ENCODE measurements at regions not wholly inside any gene's neighbourhood (a gene's known extent, or its start where the extent isn't known, plus 50 kb on each side); places are given as distances from the start of the nearest gene placed in this dataset.

- H3K4me3 ChIP-seq (replicated peaks in 1 of 3): no peak overlapping the region
- DNase-seq: no peak
- WGBS, 2 donors: 89 to 90% methylated on average over 4 of the region's 4 CpGs
- H3K27me3 ChIP-seq: no peaks in the 10 kb centered on the region
- no peaks in the 10 kb centered on the region for H3K9me3 ChIP-seq
- TF ChIP-seq, protein P1, sequence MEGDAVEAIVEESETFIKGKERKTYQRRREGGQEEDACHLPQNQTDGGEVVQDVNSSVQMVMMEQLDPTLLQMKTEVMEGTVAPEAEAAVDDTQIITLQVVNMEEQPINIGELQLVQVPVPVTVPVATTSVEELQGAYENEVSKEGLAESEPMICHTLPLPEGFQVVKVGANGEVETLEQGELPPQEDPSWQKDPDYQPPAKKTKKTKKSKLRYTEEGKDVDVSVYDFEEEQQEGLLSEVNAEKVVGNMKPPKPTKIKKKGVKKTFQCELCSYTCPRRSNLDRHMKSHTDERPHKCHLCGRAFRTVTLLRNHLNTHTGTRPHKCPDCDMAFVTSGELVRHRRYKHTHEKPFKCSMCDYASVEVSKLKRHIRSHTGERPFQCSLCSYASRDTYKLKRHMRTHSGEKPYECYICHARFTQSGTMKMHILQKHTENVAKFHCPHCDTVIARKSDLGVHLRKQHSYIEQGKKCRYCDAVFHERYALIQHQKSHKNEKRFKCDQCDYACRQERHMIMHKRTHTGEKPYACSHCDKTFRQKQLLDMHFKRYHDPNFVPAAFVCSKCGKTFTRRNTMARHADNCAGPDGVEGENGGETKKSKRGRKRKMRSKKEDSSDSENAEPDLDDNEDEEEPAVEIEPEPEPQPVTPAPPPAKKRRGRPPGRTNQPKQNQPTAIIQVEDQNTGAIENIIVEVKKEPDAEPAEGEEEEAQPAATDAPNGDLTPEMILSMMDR (IDR thresholded peaks at IDR 0.05): no peak
- TF ChIP-seq POLR2A (IDR thresholded peaks at IDR 0.05): no peak
- H3K4me1 ChIP-seq: no peaks in the 10 kb centered on the region
- intact Hi-C loops (cut with DNase I): no loop called here
- H3K36me3 ChIP-seq: no peaks in the 10 kb centered on the region
- no peak overlapping the region for H3K27ac ChIP-seq
Observed at GRCh38 chr2:41445865-41446264, 602.0 kb upstream of the PKDCC start.

- WGBS, 2 donors: 85 to 91% methylated on average over 1 of the region's 1 CpG
- no peak overlapping the region for H3K4me3 ChIP-seq (replicated peaks in 1 of 3)
- no peak for TF ChIP-seq POLR2A (IDR thresholded peaks at IDR 0.05)
- TF ChIP-seq, protein P1 (IDR thresholded peaks at IDR 0.05): no peak
Observed at GRCh38 chr2:41446266-41446665, 601.6 kb upstream of the PKDCC start.

DNA sequence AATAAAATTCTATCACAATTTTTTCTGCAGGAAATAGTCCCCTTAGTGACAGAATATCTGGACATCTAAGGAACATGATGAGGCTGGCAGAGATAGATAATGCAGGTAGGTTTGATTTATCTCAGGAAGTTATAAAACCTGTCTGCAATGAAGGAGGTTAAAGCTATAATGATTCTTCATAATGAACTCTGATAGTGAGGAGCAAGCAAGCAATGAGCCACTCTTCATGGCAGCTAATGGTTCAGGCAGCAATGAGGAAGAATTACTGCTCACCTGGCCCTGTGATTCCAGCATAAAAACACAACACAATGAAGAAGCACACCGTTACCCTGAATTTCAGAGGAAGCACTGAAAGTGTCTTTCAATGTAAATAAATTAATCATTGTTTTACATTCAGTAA, 599.6 kb upstream of the PKDCC start:
- TF ChIP-seq, protein P1 (IDR thresholded peaks at IDR 0.05): no peak
- no peak for TF ChIP-seq POLR2A (IDR thresholded peaks at IDR 0.05)

More at GRCh38 chr2:41446266-41446665, 601.6 kb upstream of the PKDCC start:
- H3K4me1 ChIP-seq: no peaks in the 10 kb centered on the region
- no peak overlapping the region for H3K27ac ChIP-seq
- H3K9me3 ChIP-seq: no peaks in the 10 kb centered on the region
- no peaks in the 10 kb centered on the region for H3K27me3 ChIP-seq
- H3K36me3 ChIP-seq: no peaks in the 10 kb centered on the region
- intact Hi-C loops (cut with DNase I): no loop called here
- DNase-seq: no peak

DNA sequence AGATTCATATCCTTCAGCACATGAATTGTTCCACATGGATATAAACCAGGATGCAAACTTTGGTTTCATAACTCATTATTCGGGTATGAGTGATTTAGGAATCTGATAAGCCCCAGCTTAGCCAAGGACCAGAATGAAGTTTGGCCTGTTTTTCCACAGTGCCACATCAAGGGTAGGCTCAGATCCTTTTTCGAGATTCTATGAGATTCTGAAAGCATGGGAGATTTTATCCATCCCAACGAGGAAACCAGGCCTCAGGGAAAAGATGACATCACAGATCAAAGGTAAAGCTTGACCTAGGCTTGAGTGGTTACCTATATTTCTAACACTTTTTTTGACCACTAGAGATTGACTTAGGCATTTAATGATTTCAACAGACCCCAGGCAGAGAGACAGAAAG, 590.8 kb upstream of the PKDCC start:
- intact Hi-C loops (cut with DNase I): no loop called here
- TF ChIP-seq POLR2A (IDR thresholded peaks at IDR 0.05): no peak
- TF ChIP-seq, protein P1 (IDR thresholded peaks at IDR 0.05): no peak

More for the DNA sequence above, 599.6 kb upstream of the PKDCC start:
- intact Hi-C loops (cut with DNase I): no loop called here
- Histone ChIP-seq H3K4me3 (replicated peaks in 1 of 3) (no peak overlapping the region), H3K4me1 (no peaks in the 10 kb centered on the region), H3K36me3 (no peaks in the 10 kb centered on the region), H3K27ac (no peak overlapping the region), H3K9me3 (no peaks in the 10 kb centered on the region), H3K27me3 (no peaks in the 10 kb centered on the region)
- WGBS, 2 donors: 79 to 89% methylated on average over 1 of the region's 1 CpG
- no peak for DNase-seq

GRCh38 chr2:41460661-41461060, 587.2 kb upstream of the PKDCC start:
- Histone ChIP-seq H3K9me3 (no peaks in the 10 kb centered on the region), H3K4me3 (replicated peaks in 1 of 3) (no peak overlapping the region), H3K4me1 (no peaks in the 10 kb centered on the region), H3K27ac (no peak overlapping the region), H3K36me3 (no peaks in the 10 kb centered on the region), H3K27me3 (no peaks in the 10 kb centered on the region)
- TF ChIP-seq, protein P1 (IDR thresholded peaks at IDR 0.05): no peak
- TF ChIP-seq POLR2A (IDR thresholded peaks at IDR 0.05): no peak
- no peak for DNase-seq
- WGBS, 2 donors: 69 to 75% methylated on average over 1 of the region's 1 CpG
- intact Hi-C loops (cut with DNase I): no loop called here

More for the DNA sequence above, 590.8 kb upstream of the PKDCC start:
- 95 to 100% methylated on average over 3 of the region's 3 CpGs for WGBS, 2 donors
- Histone ChIP-seq H3K9me3 (no peaks in the 10 kb centered on the region), H3K27ac (peak overlapping the region in 1 of 3 donors; percentile 30), H3K4me1 (no peaks in the 10 kb centered on the region), H3K4me3 (replicated peaks in 1 of 3) (no peak overlapping the region), H3K36me3 (no peaks in the 10 kb centered on the region), H3K27me3 (no peaks in the 10 kb centered on the region)
- DNase-seq: no peak

Data from thyroid gland (tissue), 4 donors.